SK-N-SH (cell line): ENCODE measurements at regions not wholly inside any gene's neighbourhood (a gene's known extent, or its start where the extent isn't known, plus 50 kb on each side); places are given as distances from the start of the nearest gene placed in this dataset.

Source experiments
- CTCF ChIA-PET: fragments of 300-600, 350-600 bp; formaldehyde crosslinking; extraction: SDS; loops from one replicate; lab custom pipeline; 2021; lab: Yijun Ruan, JAX
- POLR2A ChIA-PET: fragments of 350-600 bp; sonication (Branson Sonifier 250); formaldehyde crosslinking; extraction: SDS; loops from one replicate; lab custom pipeline; 2020; ENCODE audit warnings: antibody characterized with exemption, inconsistent platforms; lab: Yijun Ruan, JAX
- DNase-seq: peaks from one replicate; pipeline ENCODE4 v3.0.0; 2012
- H2AFZ ChIP-seq: fragments of 200-600 bp; sonication (generic); 2 replicates; pipeline ENCODE4 v1.8.1; 2016; ENCODE audit warnings: antibody characterized with exemption, mild to moderate bottlenecking, low read depth
- H3F3A ChIP-seq: fragments of 200-600 bp; sonication (generic); replicated peaks from 2 replicates; pipeline ENCODE3; 2016; ENCODE audit warnings: antibody characterized with exemption, mild to moderate bottlenecking; ENCODE audit not compliant: insufficient read depth
- H3K27ac ChIP-seq, 2 experiments: fragments of 200-500 bp in 1 of 2; fragments of 200-600 bp in 1 of 2; sonication (Bioruptor generic) in 1 of 2; sonication (generic), shearing (Covaris generic) in 1 of 2; 2 replicates each; pipeline versions ENCODE4 v1.5.1 to v1.6.1; 2014 to 2016; ENCODE audit warnings: low read depth in 2 of 2, inconsistent platforms in 1 of 2, low read length in 1 of 2, mild to moderate bottlenecking in 1 of 2, mixed read lengths in 1 of 2
- H3K27me3 ChIP-seq: fragments of 200-600 bp; sonication (generic), shearing (Covaris generic); 2 replicates; pipeline ENCODE4 v1.6.1; 2016; ENCODE audit warnings: mixed run types; ENCODE audit not compliant: insufficient read depth
- H3K36me3 ChIP-seq, 2 experiments: fragments of 200-500 bp in 1 of 2; fragments of 200-600 bp in 1 of 2; sonication (Bioruptor generic) in 1 of 2; sonication (generic) in 1 of 2; replicated peaks in 1 of 2; 2 replicates each; pipeline versions ENCODE3 to v1.5.1; 2014 to 2016; ENCODE audit warnings: low read length in 1 of 2, mild to moderate bottlenecking in 1 of 2; ENCODE audit not compliant: insufficient read depth in 2 of 2, control insufficient read depth in 1 of 2
- H3K4me1 ChIP-seq, 2 experiments: fragments of 200-500 bp in 1 of 2; fragments of 200-600 bp in 1 of 2; sonication (Bioruptor generic) in 1 of 2; sonication (generic), shearing (Covaris generic) in 1 of 2; 2 replicates each; pipeline versions ENCODE4 v1.5.1 to v1.6.1; 2014 to 2016; ENCODE audit warnings: low read depth in 1 of 2, low read length in 1 of 2, mixed run types in 1 of 2; ENCODE audit not compliant: insufficient read depth in 2 of 2, control insufficient read depth in 1 of 2
- H3K4me2 ChIP-seq: fragments of 200-600 bp; sonication (generic), shearing (Covaris generic); 2 replicates; pipeline ENCODE4 v1.6.1; 2017; ENCODE audit warnings: mixed run types
- H3K4me3 ChIP-seq, 2 experiments: fragments of 200-500 bp in 1 of 2; fragments of 200-600 bp in 1 of 2; sonication (Bioruptor generic) in 1 of 2; sonication (generic), shearing (Covaris generic) in 1 of 2; 2 replicates each; pipeline versions ENCODE4 v1.5.1 to v1.8.1; 2014 to 2016; ENCODE audit warnings: low read depth in 2 of 2, inconsistent platforms in 1 of 2, low read length in 1 of 2, mild to moderate bottlenecking in 1 of 2, mixed read lengths in 1 of 2, moderate library complexity in 1 of 2
- H3K79me2 ChIP-seq: fragments of 200-600 bp; sonication (generic); 2 replicates; pipeline ENCODE4 v1.8.1; 2017; ENCODE audit warnings: mild to moderate bottlenecking; ENCODE audit not compliant: insufficient read depth
- H3K9ac ChIP-seq: fragments of 200-600 bp; sonication (generic); 2 replicates; pipeline ENCODE4 v1.6.1; 2017; ENCODE audit warnings: mixed run types
- H3K9me2 ChIP-seq: fragments of 200-600 bp; sonication (generic); 2 replicates; pipeline ENCODE4 v1.6.1; 2017; ENCODE audit warnings: mixed run types
- H3K9me3 ChIP-seq: fragments of 200-600 bp; sonication (generic); 2 replicates; pipeline ENCODE4 v1.6.1; 2017; ENCODE audit warnings: mixed run types, mild to moderate bottlenecking, moderate library complexity
- H4K20me1 ChIP-seq: fragments of 200-600 bp; sonication (generic); 2 replicates; pipeline ENCODE4 v1.6.1; 2017; ENCODE audit warnings: mild to moderate bottlenecking, mixed run types; ENCODE audit not compliant: insufficient read depth
- ELF1 ChIP-seq: IDR thresholded peaks from 2 replicates; pipeline ENCODE4 v1.4.0; 2012
- EP300 ChIP-seq, 2 experiments: IDR thresholded peaks; 2 replicates each; pipeline versions ENCODE4 v1.4.0 to v1.6.1; 2012; ENCODE audit warnings: borderline replicate concordance in 1 of 2, low read depth in 1 of 2, low read length in 1 of 2
- EZH2phosphoT487 ChIP-seq: fragments of 200-600 bp; sonication (generic); IDR thresholded peaks from 2 replicates; pipeline ENCODE4 v1.6.1; 2017; ENCODE audit warnings: low read depth, mixed run types, mild to moderate bottlenecking, antibody characterized with exemption, moderate library complexity, borderline replicate concordance
- FOSL2 ChIP-seq: IDR thresholded peaks from 2 replicates; pipeline ENCODE4 v1.4.0; 2012; ENCODE audit warnings: low read depth, mild to moderate bottlenecking, moderate library complexity, borderline replicate concordance
- FOXM1 ChIP-seq: IDR thresholded peaks from 2 replicates; pipeline ENCODE4 v1.4.0; 2012; ENCODE audit warnings: low read depth, mild to moderate bottlenecking
- GATA2 ChIP-seq: sonication (generic); formaldehyde crosslinking; IDR thresholded peaks from 2 replicates; pipeline ENCODE4 v1.5.0; 2020; ENCODE audit warnings: mild to moderate bottlenecking, missing genetic modification reagents
- JUND ChIP-seq: IDR thresholded peaks from 2 replicates; pipeline ENCODE4 v1.4.0; 2012
- MEF2A ChIP-seq: IDR thresholded peaks from 2 replicates; pipeline ENCODE4 v1.4.0; 2012; ENCODE audit warnings: low read depth, borderline replicate concordance
- NFIC ChIP-seq: IDR thresholded peaks from 2 replicates; pipeline ENCODE4 v1.4.0; 2012; ENCODE audit warnings: borderline replicate concordance
- NRF1 ChIP-seq: IDR thresholded peaks from 2 replicates; pipeline ENCODE4 v1.6.1; 2012; ENCODE audit warnings: low read depth, mild to moderate bottlenecking, low read length
- POLR2AphosphoS5 ChIP-seq: IDR thresholded peaks from 2 replicates; pipeline ENCODE4 v1.6.1; 2012; ENCODE audit warnings: low read depth, low read length
- REST ChIP-seq: IDR thresholded peaks from 2 replicates; pipeline ENCODE4 v1.6.1; 2012; ENCODE audit warnings: mild to moderate bottlenecking, low read depth, low read length, moderate library complexity
- RFX5 ChIP-seq: IDR thresholded peaks from 2 replicates; pipeline ENCODE4 v1.6.1; 2012; ENCODE audit warnings: mild to moderate bottlenecking, improper control_type of control experiment, low read length
- RXRA ChIP-seq: IDR thresholded peaks from 2 replicates; pipeline ENCODE4 v1.4.0; 2012; ENCODE audit warnings: low read depth, mild to moderate bottlenecking, borderline replicate concordance
- SIN3A ChIP-seq: IDR thresholded peaks from 2 replicates; pipeline ENCODE4 v1.6.1; 2012; ENCODE audit warnings: low read depth, mild to moderate bottlenecking, low read length, moderate library complexity, borderline replicate concordance
- SMC3 ChIP-seq: IDR thresholded peaks from 2 replicates; pipeline ENCODE4 v1.6.1; 2012; ENCODE audit warnings: low read depth, low read length, improper control_type of control experiment
- TAF1 ChIP-seq: IDR thresholded peaks from 2 replicates; pipeline ENCODE4 v1.6.1; 2012; ENCODE audit warnings: low read depth, mild to moderate bottlenecking, low read length, moderate library complexity, borderline replicate concordance
- TEAD4 ChIP-seq: IDR thresholded peaks from 2 replicates; pipeline ENCODE4 v1.4.0; 2012; ENCODE audit warnings: mild to moderate bottlenecking, borderline replicate concordance; ENCODE audit not compliant: insufficient read depth
- USF1 ChIP-seq: IDR thresholded peaks from 2 replicates; pipeline ENCODE4 v1.4.0; 2012; ENCODE audit warnings: low read depth, borderline replicate concordance
- YY1 ChIP-seq: IDR thresholded peaks from 2 replicates; pipeline ENCODE4 v1.4.0; 2012; ENCODE audit warnings: low read depth, mild to moderate bottlenecking
- WGBS: methylation state at CpG from one replicate; pipeline ENCODE4 v1.1.6; 2017; ENCODE audit warnings: low lambda C conversion rate; 5-methylcytosine and 5-hydroxymethylcytosine counted together

GRCh38 chr10:114762811-114763210, 58.8 kb upstream of the FHIP2A start:
- TF ChIP-seq NRF1 = no peak
- TF ChIP-seq POLR2AphosphoS5 = no peak
- no peak for TF ChIP-seq YY1
- TF ChIP-seq ELF1 = no peak
- no peak for TF ChIP-seq TAF1
- TF ChIP-seq GATA2 = no peak
- TF ChIP-seq USF1 = no peak
- TF ChIP-seq RFX5 = no peak
- no peak for TF ChIP-seq REST
- TF ChIP-seq FOXM1 = no peak
- TF ChIP-seq TEAD4 = no peak
- TF ChIP-seq EZH2phosphoT487 = no peak
- TF ChIP-seq SIN3A = no peak
- TF ChIP-seq NFIC = no peak
- TF ChIP-seq EP300 (IDR thresholded peaks at IDR 0.05; ENCODE audit: borderline replicate concordance in 1 of 2, low read depth in 1 of 2, low read length in 1 of 2) = no peak
- TF ChIP-seq JUND = no peak
- TF ChIP-seq SMC3 = no peak
- no peak for TF ChIP-seq MEF2A
- TF ChIP-seq FOSL2 = no peak
- no peak for TF ChIP-seq RXRA
- Histone ChIP-seq H3K9ac (no peak overlapping the region), H3K9me3 (no peaks in the 10 kb centered on the region), H3K36me3 (no peaks in the 10 kb centered on the region), H3K27ac (no peak overlapping the region), H3K4me3 (no peak overlapping the region), H3K9me2 (no peaks in the 10 kb centered on the region), H3K79me2 (peaks cover 7% of the 10 kb centered on the region; the same call in 1 of the 2 replicates), H2AFZ (no peak overlapping the region), H3K27me3 (no peaks in the 10 kb centered on the region), H4K20me1 (no peaks in the 10 kb centered on the region), H3F3A (peaks cover 3% of the 10 kb centered on the region), H3K4me1 (peaks cover 2 to 6% of the 10 kb centered on the region in 2 experiments; a peak in 3 of 4 replicates), H3K4me2 (no peak overlapping the region)
- no peak for DNase-seq
- ChIA-PET CTCF (no interaction called here), POLR2A (no interaction called here)
- WGBS = 92% methylated on average over 5 of the region's 5 CpGs
